ENCODE measurements at regions not wholly inside any gene's neighbourhood (a gene's known extent, or its start where the extent isn't known, plus 50 kb on each side); places are given as distances from the start of the nearest gene placed in this dataset.
A peak's percentile ranks its signal among the peaks of the same experiment; 100 is the strongest.
"Not testable (repeated sequence)": the region's sequence is repeated elsewhere in the genome, so short reads cannot be mapped to it uniquely, and the experiment has no call there.

DNA sequence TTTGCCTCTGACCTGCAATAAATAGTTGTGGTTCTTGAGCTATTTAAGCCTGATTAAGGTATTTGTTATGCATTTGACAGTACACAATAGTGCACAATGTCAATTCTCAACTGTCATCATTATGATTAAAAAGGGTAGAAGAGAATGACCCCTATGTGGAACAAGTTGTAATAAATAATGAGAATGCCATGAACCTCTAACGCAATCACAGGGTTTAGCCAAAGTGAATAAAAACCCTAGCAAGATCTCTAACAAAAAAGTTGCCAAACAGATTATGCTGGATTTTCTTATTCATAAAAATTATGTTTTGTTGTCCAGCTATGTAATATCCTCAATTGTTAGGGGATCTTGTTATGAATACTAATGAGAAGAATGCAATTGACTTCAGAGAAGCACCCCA, 387.4 kb downstream of the GPAT3 start:
- DNase-seq, result no peak

DNA sequence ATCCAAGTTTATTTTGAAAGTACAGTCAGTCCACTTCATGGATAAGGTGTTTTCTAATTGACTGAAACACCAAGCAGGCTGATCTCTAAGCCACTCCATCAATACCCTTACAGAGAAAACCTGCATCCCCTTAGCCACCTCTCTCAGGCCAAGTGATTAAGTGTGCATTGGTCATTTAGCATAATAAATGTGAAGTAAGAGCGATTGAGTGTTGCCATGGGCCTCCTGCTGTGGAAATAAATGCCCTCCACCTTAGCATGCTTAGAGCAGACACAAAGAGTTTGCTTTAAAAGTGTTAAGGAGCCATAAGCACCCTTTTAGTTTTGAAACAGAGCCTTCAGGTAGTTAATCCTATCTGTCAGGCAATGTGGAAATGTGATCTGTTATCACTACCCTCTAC, 386.5 kb downstream of the GPAT3 start:
- no peak for DNase-seq

DNA sequence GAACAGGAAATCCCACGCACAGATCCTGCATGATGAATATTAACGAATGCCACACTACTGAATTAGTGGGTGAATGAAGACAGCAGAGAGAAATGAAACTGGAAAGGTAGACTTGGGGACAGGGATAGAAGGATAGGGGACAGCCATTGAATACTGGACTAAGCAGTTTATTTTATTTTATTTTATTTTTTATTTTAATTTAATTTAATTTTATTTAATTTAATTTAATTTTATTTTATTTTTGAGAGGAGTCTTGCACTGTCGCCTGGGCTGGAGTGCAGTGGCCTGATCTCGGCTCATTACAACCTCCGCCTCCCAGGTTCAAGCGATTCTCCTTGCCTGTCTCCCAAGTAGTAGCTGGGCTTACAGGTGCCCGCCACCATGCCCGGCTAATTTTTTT, 385.2 kb downstream of the GPAT3 start:
- no peak for DNase-seq

DNA sequence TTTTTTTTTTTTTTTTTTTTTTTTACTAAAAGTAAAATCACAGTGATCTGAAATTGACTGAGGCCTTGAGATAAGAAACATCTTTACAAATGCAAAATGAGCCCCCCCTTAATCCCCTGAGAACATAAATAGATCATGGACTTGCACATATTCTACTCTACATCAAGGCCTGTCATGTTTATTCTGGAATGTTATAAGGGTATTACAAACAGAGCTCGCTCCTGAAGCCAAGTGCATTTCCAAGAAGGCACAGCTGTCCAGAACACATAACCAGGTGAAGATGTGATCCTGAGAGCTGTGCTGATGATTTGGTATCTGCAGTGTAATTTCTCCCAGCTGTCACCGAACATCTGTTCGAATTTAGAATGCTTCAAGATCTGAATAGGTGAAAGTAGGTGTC, 384.5 kb downstream of the GPAT3 start:
- DNase-seq, result no peak

DNA sequence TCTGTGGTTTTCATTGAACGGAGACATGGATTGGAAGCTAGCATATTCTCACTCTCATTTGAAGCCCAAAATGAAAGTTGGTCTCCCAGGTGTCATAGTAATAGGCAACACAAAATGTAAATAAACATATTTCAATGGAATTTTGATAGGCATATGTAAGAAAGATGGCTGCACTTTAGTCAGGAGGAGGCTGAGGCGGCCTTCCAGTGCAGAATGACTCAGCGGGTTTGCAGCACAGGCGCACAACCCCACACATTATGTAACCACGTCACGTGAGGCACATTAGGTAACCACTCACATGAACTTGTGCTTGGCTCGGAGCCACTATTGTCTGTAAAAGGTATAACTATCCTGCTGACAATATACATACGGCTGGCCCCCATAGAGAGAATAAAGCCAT, 381.7 kb downstream of the GPAT3 start:
- DNase-seq, result no peak

DNA sequence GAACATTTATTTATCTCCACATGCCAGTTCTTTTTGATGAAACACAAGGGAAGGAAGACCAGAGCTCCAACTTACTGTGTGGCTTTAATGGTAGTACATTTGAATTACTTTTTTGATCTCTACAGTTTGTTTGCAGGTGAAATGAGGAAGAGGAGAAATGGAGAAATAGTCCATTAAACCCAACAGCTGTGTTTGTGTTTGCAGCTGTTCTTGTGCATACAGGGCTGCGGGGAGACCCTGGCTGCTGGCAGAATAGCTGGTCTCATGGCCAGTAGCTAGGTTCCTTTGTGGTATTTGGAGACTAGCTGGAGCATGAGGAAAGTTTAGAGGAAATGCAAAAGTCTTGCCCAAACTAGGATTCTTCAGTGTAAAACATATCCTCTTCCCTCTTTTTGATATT, 374.8 kb downstream of the GPAT3 start:
- no peak for DNase-seq

DNA sequence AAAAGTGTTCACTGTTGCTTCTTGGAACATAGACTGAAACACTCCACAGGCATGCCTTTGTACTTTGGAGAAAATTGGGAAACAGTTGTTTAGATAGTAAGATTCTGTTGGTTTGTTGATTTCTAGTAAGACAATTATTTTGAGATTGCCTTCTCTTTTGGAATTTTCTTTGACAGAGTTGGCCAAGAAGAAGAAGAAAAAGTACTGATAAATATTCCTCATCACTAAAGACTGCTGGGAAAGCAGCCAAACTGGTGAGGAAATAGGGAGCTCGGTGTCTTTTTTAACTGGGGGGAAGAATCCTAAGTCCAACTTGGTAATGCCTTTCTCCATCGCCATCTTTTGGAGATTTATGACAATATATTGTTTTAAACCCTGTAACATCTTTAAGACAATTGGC, 370.7 kb downstream of the GPAT3 start:
- DNase-seq, result no peak

DNA sequence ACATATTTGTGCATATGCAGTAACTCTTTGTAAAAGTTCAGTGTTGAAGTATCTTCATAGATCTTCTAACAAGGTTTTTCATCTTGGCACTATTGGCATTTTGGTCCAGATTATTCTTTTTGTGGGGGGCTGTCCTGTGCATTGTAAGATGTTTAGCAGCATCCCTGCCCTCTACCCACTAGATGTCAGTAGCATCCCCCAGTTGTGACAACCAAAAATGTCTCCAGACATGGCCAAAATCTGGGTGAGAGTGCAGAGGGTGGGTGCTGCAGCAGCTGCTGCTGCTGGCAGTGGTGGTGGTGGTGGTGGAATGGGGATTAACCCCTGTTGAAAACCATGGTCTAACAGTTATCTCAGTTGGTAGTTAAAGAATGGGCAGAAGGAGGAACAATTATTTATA, 370.0 kb downstream of the GPAT3 start:
- DNase-seq, result no peak

DNA sequence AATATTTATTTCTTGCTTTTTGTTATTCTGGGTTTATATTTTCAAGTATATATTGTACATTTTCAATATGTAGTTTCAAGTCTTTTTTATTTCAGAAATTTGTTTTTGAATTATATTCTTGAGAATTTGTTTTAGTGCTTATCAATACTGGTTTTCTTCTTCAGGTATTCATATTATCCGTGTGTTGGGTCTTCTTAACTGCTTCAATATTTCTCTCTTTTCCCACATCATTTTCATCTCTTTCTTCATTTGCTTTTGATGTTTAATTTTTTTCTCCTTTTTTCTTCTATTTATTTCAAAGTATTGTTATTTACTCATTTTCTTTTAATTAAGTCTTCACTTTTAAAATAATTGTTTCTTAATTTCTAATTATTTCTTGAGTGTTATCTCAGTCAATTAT, 367.8 kb downstream of the GPAT3 start:
- DNase-seq, result not testable (repeated sequence)

DNA sequence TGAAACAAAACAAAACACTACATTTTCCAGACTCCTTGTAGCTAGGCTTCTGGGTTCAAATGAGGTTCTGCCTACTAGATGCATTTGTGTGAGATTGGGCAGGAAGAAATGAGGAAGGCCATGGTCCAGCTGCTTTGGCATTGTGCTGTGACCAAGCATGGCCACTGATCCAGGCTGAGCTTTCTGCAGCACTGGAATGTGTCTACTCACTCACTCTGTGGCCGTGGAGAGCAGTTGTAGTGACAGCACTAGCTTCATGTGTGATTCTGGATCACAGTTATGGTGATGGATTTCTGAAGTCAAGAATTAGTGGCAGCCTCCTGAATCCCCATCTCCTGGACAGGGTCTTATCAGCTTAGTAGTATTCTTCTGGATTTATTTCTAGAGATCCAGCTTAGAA, 358.9 kb downstream of the GPAT3 start:
- DNase-seq, result no peak

DNA sequence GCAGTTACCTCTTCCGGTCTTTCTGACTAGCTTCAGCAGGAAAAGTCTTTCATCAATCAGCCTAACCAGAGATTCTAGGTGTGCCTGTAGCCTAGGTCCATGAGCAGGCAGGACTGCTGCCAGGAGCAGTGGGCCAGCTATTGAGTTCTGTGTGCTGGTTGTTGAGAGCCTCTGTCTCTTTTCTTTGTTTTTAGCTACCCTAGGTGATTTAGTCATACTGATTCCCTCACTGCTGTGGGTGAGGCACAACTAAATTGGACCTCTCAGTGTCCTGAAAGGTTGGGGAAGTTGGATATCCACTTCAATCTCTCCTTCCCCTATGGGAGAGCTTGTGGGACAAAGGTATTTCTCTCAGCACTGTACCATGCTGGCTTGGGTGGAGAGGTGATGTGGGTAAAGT, 354.9 kb downstream of the GPAT3 start:
- DNase-seq, result peak in 1 of 56 donors; percentile 0

DNA sequence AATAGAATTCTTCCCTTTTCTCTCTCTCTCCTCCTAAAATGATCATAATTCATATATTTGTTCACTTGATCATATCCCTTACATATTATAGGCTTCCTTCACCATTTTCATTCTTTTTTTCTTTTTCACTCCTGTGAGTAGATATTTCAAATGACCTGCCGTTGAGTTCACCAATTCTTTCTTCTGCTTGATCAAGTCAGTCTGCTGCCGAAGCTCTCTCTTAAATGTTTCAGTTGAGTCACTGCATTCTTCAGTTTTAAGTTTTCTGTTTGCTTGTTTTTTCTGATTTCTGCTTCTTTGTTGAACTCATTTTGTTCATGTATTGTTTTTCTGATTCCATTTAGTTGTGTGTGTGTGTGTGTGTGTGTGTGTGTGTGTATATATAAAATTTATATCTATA, 354.3 kb downstream of the GPAT3 start:
- no peak for DNase-seq

DNA sequence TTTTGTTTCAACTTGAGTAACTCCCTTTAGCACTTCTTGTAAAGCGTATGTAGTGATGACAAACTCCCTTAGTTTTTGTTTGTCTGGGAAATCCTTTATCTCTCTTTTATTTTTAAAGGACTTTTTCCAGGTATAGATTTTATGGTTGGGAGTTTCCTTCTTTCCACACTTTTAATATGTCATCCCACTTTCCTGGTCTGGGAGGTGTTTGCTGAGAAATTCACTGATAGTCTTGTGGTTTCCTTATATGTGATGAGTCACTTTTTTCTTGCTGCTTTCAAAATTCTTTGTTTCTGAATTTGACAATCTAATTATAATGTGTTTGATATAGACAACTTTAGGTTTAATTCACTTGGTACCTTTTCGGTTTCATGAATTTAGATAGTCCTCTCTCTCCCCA, 353.9 kb downstream of the GPAT3 start:
- DNase-seq, result no peak

DNA sequence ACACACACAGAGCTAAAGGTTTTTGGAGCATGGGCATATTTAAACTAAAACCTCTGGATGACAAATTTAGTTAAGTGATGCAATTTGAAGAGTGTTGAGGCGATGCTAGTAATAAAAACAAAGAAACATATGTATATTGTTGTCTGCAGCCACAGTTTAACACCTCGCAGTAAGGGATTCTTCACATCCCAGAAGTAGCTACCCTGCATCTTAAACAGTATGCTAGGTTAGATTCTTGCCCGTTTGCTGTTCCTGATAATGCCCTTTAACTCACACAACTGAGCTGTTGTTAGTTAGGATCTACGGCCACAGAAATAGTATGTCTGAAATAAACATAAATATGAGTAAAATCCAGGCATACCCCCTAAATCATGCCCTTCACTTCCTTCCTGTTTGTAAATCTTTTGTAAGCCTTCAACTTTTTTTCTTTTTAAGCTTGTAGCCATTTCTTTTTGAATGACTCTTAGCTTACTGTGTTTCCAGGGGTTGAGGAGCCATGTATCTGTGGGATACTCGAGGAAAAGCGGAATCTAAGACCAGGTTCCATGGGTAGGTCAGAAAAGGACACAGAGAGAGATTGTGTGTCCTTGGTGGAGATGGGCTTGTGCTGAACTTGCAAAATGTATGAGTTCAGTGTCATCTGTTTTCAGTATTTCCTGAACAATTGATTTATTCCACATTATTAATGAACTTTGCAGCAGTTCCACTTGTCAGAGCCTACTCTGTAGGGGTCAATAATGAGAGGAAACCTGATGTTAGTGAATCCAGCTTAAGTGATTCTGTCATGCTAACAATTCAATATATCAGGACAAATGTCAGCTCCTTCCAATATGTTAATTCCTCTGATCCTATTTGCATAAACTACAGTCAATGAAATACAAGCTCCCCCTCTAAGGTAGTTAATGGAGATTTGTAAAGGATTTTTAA, 349.6 kb downstream of the GPAT3 start:
- no peak for DNase-seq

DNA sequence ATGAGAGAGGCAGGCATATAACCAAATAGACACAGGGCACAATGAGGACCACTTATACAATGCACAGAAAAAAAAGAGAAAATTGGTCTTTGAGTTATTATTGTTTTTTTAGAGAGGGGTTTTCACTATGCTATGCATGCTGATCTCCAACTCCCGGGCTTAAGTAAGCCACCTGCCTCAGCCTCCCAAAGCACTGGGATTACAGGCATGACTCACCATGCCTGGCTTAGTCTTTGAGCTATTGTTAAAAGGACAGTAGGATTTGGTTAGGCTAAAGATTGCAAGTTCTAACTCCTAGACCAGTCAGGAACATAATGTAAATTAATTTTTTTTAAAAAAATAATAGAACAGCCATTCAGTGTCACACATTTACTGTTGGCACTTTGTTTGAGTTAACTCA, 340.1 kb downstream of the GPAT3 start:
- DNase-seq, result no peak

DNA sequence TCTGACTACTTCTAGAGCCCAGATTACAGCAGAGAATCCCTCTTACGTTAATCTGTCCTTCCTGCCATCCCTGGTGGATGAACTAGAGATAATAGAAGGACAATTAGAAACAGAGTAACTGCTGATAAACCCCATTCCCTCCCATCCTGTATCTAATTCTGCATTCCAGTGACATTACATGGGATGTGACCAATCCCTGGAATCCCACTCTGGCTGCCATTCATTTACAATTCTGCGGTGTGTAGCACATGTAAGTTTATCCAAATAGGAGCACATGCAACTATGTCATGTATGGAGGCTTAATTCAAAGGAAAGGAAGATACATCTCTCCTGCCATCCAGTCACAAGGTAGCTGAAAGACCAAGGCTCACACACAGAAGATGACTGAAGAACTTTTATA, 339.5 kb downstream of the GPAT3 start:
- DNase-seq, result no peak

DNA sequence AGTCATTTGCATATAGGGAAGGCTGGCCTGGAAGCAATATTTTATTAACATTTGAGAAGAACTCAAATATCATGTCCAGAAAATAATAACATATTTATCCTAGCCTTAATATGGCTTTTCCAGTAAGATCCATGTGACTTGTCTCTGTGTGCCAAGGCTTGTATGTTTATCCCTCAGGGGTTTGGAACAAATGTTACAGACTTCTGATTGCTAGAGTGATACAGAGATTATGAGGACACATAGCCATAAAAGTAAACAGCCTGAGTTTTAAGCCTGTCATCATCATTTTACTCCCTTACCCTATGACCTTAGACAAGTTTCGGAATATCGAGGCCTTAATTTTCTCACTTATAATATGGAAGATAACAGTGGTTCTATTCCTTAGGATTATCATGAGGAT, 338.1 kb downstream of the GPAT3 start:
- DNase-seq, result no peak

DNA sequence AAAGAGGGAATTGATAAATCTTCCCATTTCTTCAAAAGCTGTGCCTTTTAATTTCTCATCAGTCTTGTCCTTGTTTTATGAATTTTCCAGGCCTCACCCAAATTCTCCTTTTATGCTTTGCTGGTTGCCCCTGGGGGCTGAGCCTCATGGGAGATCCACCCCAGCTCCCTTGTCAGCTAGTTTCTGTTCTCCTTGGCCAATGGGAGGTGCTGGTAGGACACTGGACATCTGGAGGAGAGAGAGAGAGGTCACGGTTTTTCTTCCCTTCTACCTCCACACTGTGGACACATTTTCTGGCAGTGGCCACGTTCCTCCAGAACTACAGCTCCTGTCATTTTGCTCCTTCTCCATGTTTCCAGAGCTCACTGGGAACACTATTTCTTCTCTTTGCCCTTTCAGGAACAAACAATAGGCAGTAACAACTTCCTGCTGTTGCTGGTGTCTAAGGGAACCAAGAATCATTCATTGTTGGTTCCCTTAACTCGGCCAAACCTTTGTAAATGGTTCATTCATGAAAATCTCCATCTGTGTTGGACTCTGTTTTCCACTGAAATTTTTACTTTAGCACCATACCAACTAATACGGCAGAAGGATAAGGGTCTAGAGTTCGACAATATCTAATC, 334.5 kb downstream of the GPAT3 start:
- DNase-seq, result peak in 3 of 56 donors; percentile 0 to 10 (median 0)

DNA sequence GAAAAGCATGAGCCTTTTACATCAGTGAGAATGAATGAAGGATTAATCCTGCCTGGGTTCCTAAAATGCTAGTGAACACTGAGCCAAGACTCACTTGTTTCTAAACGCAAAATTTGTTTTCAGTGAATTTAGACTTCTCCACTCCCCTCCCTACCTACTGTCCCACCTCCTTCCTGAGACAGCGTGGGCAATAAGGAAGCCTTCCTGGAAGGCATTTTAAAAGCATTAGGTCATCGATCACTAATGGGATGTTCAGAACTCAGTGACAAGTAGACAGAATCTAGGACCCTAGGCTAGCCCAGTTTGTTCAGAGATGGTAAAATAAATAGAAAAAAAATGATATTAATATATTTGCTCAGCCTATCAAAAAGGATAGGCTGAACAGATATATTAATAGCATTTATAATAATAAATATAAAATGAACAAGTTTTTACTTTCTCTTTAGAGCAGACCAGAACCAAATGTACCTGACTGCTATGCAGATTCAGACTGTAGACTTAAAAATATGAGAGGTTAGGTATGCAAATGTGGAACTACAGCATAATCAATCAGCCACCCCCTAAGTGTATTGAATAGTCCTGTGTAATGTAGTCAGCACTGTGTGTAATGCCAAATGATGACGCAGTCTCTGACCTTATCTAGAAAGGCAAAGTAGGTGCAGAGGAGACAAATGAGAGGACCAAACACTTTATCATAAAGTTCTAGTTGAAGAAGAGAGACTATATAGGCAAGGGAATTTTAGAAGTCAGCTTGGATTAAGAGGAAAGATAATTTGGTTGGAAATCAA, 331.1 kb downstream of the GPAT3 start:
- no peak for DNase-seq

DNA sequence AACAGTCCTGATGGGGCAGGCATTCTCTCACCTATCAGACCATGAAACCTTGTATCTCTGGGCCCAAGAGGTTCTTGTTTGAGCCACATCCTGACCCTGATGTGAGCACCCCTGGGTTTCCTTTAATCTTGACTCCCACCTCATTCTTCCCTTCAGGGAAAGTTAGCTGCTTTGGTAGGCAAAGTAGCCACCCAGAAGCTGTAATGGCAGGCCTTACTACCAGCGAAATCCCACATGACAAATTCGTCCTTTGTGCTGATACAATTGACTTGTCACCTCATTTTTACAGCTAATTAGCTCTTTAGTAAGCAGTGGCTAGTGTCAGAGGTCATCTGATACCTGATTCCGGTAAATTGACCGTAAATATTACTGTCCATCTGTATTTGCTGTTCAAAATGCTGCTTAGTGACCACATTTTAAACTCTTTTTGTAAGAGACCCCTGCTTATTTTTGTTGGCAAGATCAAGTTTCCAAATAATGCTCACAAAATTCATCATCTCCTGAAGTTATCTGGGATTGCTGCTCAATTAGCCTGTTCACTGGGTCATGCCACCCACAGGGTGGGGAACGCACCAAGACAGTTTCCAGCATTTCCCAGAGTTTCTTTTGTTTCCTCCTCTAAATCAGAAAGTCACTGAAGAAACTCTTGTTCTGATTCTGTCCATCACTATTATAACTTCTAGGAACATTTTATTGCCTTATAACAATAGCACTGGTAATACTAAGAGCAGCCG, 329.7 kb downstream of the GPAT3 start:
- DNase-seq, result no peak

DNA sequence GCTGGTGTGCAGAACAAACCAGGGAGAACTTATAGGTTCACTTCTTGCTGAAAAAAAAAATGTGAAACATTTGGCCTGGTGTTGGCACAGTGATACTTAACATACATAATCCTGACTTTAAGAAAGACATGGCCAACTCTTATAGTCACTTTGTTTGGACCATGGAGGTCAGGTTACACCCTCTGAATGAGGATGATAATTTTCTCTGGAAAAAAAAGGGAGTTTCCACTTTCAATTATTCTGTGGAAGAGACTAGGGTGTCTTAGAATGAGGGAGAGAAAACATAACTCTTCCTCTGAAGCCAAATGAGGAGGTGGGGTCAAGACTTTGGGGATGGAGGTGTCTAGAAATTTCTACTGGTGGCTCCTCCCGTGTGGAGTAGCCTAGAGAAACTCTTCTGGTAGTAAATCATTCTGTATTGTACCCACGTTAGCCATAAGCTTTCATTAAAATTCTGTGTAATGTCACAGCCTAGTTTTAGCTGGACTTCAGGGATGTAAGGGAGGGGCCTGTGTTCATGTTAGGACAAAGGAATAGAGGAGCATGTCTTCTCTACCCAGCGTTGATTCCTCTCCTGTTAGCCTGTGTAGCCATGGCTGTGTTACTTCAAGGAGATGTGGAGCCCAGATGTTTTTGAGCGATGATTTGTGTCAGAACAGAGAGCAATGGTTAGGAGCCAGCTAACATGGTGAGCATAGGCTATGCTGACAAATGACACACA, 328.3 kb downstream of the GPAT3 start:
- no peak for DNase-seq
